ENCODE measurements at regions not wholly inside any gene's neighbourhood (a gene's known extent, or its start where the extent isn't known, plus 50 kb on each side); places are given as distances from the start of the nearest gene placed in this dataset.

- no peak for DNase-seq (ENCODE audit: low read depth)
These were observed 139.5 kb downstream of the PFKFB3 start for GRCh38 chr10:6342096-6342685.

GRCh38 chr10:6343305-6344010 is 140.7 kb downstream of the PFKFB3 start:
- no peak for DNase-seq (ENCODE audit: low read depth)

- no peak for DNase-seq (ENCODE audit: low read depth)
These were observed 142.7 kb downstream of the PFKFB3 start for GRCh38 chr10:6345404-6345803.

GRCh38 chr10:6346631-6347030 is 143.9 kb downstream of the PFKFB3 start:
- no peak for DNase-seq (ENCODE audit: low read depth)

- peak; percentile 55 for DNase-seq (ENCODE audit: low read depth)
These were observed 144.7 kb downstream of the PFKFB3 start for GRCh38 chr10:6347391-6347951.

- peak; percentile 88 for DNase-seq (ENCODE audit: low read depth)
These were observed 145.6 kb downstream of the PFKFB3 start for GRCh38 chr10:6348096-6348874.

- DNase-seq (ENCODE audit: low read depth) = no peak
These were observed 147.3 kb downstream of the PFKFB3 start for GRCh38 chr10:6349846-6350535.

- no peak for DNase-seq (ENCODE audit: low read depth)
These were observed 147.9 kb downstream of the PFKFB3 start for GRCh38 chr10:6350609-6351008.

- DNase-seq (ENCODE audit: low read depth) = no peak
These were observed 148.8 kb downstream of the PFKFB3 start for GRCh38 chr10:6351495-6351894.

GRCh38 chr10:6353526-6353925 is 150.8 kb downstream of the PFKFB3 start:
- peak; percentile 73 for DNase-seq (ENCODE audit: low read depth)

GRCh38 chr10:6354168-6354772 is 151.5 kb downstream of the PFKFB3 start:
- DNase-seq (ENCODE audit: low read depth) = no peak

GRCh38 chr10:6356280-6356793 is 153.6 kb downstream of the PFKFB3 start:
- no peak for DNase-seq (ENCODE audit: low read depth)

- DNase-seq (ENCODE audit: low read depth) = no peak
These were observed 159.1 kb downstream of the PFKFB3 start for GRCh38 chr10:6361869-6362268.

- no peak for DNase-seq (ENCODE audit: low read depth)
These were observed 160.1 kb downstream of the PFKFB3 start for GRCh38 chr10:6362879-6363278.

GRCh38 chr10:6363511-6363910 is 160.8 kb downstream of the PFKFB3 start:
- peak; percentile 96 for DNase-seq (ENCODE audit: low read depth)

- DNase-seq (ENCODE audit: low read depth) = no peak
These were observed 161.6 kb downstream of the PFKFB3 start for GRCh38 chr10:6364283-6364682.

GRCh38 chr10:6364893-6365292 is 162.2 kb downstream of the PFKFB3 start:
- no peak for DNase-seq (ENCODE audit: low read depth)

- DNase-seq (ENCODE audit: low read depth) = no peak
These were observed 162.7 kb downstream of the PFKFB3 start for GRCh38 chr10:6365384-6365783.
